Left lobe of liver (tissue), 2 donors: ENCODE measurements at regions not wholly inside any gene's neighbourhood (a gene's known extent, or its start where the extent isn't known, plus 50 kb on each side); places are given as distances from the start of the nearest gene placed in this dataset.
A peak's percentile ranks its signal among the peaks of the same experiment; 100 is the strongest.

Experiments
- ATAC-seq: fragments of 200-7000 bp; cut with Tn5 transposase; one replicate; pipeline ENCODE4 v1.9.1; 2020; ENCODE audit warnings: mild to moderate bottlenecking, moderate library complexity
- DNase-seq: peaks from one replicate; pipeline ENCODE4 v3.0.0-alpha.2; 2020; ENCODE audit warnings: low spot score
- donor health status: DM: no; HTN: no; CAD: no; lungs with moderate emphysema.
- donor health status: DM: no; HTN: yes; CAD: no.

DNA sequence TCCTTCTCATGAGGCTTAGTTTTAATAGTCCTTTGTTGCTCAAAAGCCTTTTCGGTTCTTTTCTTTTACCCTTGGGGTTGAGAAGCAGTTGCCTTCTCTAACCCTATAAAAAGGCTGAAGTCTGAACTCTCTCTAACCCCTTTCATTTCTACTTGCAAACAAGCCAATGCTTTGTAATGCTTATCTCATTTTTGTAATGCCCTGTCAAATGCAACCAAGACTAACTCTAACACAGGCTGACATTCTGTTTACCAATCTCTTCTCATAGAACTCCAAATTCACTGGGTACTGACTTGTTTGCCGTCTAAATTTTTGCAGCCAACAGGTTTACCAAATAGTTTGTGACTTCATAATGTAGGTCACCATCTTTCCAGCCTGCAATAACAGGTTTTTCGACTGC, 233.9 kb upstream of the SNX7 start:
- ATAC-seq (peak; percentile 12), DNase-seq (no peak)

DNA sequence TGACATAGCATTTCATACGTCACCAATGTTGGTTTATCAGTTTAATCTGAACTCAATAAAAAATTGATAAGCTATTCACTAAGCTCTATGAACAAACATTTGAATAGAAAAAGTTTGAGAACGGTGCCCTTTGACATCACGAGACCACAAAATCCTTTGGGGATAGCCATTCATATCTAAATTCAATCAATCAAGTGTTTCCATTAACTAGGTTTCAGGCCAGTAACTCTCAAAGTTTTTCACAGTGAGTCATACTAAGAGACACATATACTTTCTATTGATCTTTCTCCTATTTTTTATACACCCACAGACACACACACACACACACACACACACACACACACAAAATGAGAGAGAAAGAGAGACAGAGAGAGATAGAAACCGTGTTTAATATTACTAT, 235.4 kb upstream of the SNX7 start:
- DNase-seq (no peak), ATAC-seq (no peak)

DNA sequence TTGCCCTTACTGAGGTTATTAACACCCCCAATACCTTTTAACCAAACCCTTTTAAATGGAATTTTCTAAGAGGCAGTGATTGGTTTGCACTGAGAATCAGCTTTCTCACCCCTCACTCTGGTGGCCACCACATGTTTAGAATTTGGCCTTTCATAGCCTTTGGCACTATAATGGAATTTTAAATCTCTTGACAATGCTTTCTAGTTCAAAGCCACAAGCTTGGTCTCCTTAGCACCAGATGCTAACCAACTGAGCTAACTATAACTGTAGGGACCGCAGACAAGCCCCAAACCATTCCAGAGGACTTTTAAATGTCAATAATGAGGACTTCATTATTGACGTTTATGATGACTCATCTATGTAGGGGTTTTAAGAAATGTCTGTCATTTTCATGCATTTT, 238.7 kb upstream of the SNX7 start:
- ATAC-seq, result no peak
- no peak for DNase-seq

DNA sequence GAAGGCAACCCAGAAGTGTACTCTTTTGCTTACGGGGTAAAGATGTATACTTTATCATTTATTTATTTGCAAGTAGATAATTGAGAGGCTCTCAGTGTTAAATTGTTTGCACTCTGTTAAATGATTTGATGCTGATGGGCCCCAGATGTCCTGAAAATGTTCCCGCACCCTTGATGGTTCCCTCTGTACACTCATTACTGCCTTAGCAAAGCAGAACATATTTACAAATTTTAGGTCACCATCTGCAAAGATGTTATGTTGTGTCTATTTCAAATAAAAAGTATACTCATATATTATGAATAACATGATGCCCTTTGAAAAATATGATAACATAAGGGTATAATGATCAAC, 240.5 kb upstream of the SNX7 start:
- DNase-seq, result no peak
- ATAC-seq, result no peak

DNA sequence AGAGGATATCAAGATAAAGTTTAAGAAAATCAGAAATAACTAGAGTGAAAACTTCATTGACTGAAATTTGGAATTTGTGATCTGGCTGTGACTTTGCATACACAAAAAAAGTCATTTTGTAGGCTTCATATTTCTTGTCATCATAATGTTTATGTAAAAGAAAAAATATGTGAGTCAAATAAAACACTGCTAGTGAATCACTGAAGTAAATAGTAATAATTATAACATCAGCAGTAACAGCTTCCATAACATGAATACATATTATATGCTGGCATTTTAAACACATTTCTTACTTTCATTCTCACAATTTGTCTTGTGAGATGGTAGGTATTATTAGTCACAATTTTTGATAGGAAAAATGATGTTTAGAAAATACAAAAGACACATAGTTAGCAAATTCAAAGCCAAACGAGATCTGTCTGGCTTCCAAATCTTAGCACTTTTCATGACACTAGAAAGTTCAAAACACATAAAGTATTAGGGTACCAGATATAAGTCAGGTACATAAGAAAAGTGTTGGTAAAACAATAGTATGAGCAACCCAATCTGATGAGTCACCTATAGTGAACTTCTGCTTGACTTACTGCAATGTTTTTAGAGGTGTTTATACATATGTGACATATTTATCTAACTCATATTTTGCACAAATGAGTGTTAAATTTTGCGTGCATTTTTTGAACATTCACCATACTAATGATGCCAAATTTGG, 241.0 kb upstream of the SNX7 start:
- DNase-seq, result no peak

DNA sequence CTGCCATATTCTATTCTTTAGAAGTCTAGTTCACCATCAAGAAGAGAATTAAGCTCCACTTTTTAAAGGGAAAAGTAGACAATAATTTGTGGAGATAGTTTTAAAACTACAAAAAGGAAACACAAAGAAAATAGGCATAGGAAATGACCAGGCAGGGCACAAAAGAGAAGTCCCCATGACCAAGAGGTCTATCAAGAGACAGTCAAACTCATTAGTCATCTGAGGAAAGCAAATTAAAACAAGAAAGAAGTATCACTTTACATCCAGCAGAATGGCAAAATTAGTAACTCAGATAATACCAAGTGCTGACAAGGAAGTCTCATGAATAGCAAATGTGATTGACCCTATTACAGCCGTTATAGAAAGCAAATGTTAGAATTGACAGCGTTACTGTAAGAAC, 243.7 kb upstream of the SNX7 start:
- DNase-seq, result no peak
- no peak for ATAC-seq

More for the DNA sequence above, 241.0 kb upstream of the SNX7 start:
- ATAC-seq, result no peak

DNA sequence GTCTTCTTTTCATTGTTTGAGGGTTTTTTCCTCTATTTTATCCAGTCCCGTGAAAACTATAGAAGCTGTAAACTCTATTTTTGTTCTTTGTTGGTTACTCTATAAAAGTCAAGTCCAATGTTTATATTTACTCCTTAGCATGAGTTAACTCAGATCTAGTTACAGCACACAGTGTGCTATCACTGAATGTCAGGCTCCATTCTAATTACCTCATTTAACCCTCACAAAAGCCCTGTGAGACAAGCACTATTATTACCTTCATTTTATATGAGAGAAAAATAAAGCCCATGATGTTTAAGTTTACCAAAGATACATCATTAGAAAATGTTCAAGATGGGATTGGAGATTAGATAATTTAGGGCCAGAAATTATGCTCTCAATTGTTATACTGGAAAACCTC, 251.4 kb upstream of the SNX7 start:
- DNase-seq, result no peak
- ATAC-seq, result no peak

DNA sequence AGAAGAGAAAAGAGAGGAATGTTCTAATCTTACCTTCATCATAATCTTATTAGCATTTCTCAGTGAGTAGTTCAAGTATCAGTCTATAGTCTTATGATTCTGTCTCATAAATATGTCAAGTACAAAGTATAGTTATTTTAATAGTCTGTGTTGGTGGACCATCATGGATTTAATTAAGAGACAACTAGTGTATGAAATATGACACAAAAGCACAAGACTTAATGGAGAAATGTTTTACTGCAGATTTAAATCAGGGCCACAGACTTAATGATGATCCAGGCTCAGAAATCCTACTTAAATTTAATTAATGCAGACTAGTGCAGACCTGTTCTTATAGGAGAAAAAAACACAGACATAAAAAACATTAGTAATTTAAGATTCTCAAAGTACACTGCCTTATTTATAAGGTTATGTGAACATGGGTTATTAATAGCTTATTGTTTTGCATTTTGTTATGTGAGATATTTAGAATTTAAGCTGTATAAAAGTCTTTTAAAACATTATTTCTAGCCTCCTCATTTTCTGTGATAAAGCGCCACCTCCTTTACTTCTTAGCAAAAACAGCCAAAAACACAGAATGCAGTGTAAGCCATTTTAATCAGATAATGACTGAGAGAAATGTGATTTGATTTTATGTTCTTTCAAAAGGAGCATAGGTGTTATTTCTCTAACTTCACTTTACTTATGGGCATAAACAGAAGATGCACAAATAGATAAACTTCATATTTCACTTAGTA, 255.0 kb upstream of the SNX7 start:
- DNase-seq (no peak), ATAC-seq (no peak)

DNA sequence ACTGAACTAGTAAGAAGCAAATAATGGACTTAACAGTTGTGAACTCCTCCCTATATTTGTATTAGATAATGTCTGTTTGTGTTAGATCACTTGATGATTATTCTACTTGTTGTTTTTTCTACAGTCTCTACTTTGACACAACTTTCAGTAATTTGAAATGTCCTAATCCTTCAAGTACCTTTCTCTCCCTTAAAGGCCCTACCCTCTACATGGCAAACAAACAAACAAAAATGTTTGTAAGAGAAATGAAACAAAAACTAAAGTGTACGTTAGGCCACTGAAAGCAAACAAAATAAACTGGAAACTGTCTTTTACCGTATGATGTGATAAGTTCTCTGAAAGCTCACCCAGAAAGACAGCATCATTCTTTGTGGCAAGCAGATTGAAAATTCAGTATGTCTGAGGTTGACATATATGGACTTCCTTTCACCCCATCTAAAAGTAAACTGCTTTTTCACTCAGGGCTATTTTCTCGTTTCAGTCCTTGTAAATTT, 255.9 kb upstream of the SNX7 start:
- DNase-seq, result no peak
- ATAC-seq, result peak; percentile 17

DNA sequence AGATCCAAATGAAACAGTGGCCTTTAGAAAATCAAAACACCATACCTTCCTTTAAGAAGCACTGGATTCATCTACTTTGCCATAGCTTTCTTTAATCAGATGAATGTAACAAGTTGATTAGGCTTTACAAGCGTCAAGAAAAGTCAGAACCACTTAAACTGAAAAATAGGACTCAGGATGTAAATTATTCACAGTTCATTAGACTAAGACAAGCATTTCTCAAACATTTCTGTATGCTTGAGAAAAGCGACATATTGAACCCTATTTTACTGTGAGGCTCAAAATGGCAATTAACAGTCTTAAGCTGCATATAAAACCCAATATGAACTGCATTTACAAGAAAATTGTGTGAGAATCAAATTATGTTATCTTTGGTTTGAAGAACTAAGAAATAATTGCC, 256.7 kb upstream of the SNX7 start:
- DNase-seq (no peak), ATAC-seq (no peak)

DNA sequence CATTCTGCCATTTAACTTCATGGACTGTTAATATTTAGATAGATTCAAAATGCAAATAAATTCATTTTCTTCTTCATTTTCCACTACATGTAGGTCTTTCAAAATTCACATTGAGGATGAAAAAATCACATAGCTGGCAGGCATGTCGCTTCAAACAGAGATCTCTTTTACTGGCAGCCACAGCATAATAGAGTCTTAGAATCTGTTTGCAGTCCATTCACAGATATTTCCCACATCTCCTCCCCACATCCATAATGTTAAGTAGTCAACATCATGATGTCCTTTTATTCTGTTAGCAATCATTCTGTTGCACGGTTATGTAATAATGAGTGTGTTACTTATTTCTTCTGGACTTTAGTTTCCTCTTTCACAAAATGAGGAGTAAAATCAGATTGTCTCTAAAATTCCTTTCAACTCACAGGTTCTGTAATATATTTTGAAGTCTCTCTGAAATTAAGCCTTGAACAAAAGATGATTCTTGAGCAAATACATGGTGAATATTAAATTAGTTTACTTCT, 257.5 kb upstream of the SNX7 start:
- no peak for DNase-seq
- ATAC-seq, result no peak

DNA sequence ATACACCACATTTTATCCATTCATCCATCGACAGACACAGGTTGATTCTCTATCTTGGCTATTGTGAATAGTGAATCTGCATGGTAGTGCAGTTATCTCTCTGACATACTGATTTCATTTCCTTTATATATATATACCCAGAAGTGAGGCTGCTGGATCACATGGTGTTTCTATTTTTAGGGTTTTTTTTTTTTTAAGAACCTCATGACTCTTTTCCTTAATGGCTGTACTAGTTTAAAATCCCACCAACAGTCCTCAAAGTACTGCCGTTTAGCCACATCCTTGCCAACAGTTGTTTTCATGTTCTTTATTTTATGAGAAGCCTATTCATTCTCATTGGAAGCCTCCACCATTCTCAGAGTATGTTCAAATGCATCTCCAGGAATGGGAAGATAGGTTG, 258.7 kb upstream of the SNX7 start:
- no peak for ATAC-seq
- no peak for DNase-seq

DNA sequence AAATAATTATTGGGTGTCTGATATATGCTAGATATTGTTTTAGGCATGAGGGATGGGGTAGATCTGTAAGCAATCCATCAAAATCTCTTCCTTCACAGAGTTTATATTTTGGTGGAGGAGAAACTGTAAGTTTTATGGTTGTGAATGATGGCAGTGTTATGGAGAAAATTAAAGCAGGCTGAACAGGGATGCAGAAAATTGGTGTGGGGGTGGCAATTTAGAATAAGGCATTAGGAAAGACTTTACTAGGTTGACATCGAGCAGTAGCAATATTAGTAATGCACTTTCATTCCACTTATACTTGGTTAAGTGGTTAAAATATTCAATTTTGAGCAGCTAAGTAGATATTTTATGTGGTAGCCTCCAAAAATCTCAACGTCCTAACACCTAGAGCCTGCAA, 261.1 kb upstream of the SNX7 start:
- ATAC-seq, result no peak
- DNase-seq, result no peak

DNA sequence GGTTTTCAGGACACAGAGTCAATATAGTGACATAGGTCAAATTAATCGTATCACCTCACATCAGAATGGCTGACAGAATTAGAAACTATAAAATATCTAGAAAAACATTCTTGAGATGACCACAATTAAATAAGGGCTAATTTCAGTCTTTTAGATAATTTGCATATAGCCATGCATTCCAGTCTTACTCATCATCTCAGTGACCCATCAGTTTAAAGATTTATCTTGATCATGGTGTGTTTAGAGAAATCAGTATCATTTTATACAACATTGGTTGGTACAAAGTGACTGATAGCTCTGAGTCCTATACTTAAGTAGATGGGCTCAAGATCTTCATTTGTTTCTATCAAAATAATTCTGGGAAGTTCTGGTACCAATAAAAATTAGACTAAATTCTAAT, 262.3 kb upstream of the SNX7 start:
- DNase-seq (no peak), ATAC-seq (no peak)

DNA sequence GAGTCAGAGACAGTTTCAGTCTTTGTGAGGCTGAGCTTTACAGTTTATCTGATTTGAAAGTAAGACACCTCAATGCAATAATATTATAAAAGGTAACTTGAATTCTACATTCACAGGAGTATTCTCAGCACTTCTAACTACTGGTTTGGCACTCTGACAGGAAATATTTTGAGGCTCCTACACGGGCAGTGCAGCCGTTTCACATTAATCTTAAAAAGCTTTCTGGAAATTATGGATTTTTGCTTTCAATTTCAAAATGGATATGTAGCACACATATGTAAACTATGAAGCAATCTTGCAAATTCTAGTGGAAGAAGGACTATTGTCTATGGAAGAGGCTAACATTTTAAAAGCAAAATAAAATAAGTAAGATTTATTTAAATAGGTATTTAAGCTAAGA, 262.9 kb upstream of the SNX7 start:
- no peak for ATAC-seq
- DNase-seq, result no peak

DNA sequence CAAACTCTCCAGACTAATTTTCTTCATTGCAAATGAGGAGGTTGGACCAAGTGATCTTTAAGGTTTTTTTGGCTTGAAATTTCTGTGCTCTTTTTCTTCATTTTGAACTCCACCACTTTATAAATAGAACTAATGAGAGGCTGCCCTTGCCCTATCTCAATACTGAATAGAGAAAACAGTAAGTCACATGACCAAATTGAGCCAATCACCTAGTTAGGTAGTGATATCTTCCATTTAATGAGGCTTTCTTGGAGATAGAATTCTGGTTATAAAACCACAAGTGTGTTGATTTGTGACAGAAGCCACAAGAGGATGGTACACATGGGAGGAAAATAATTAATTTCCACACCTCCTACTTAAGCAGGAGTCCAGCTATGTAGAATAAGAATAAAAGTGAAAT, 263.4 kb upstream of the SNX7 start:
- DNase-seq (no peak), ATAC-seq (no peak)

DNA sequence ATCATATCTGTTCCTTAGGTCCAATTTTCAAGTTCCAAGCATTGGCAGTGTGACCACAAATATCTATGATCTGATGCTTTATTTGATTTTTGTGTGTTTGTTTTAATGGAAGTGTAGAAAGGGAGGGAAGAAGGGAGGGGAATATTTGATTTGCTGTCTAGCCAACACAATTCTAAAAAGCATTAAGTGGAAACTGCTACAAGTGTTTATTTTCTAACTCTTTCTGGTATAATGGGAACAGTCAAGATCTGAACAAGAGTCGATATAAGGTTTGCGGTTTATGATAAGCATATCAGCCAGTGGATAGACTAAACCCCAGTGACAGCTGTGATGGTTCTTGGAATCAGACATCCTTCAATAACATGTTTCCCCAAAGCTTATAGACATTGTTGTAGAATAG, 267.8 kb upstream of the SNX7 start:
- DNase-seq (no peak), ATAC-seq (no peak)

DNA sequence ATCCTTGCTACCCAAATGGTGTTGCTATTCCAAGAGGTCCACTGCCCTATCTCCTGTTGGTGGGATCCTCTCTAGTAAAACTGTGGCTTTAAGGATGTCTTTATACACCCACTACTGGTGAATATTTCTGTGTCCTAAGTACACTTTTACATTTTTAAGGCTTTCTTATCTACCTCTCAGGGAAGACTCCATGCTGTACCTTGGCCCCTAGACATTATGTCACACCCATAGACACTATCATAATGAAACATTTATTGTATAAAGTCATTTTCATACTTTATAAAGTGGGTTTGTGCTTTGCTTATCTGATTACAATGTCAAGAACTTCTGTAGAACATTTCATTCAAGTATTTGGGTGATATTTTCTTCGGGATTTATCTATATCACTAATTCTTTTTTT, 270.3 kb upstream of the SNX7 start:
- no peak for ATAC-seq
- DNase-seq, result no peak

DNA sequence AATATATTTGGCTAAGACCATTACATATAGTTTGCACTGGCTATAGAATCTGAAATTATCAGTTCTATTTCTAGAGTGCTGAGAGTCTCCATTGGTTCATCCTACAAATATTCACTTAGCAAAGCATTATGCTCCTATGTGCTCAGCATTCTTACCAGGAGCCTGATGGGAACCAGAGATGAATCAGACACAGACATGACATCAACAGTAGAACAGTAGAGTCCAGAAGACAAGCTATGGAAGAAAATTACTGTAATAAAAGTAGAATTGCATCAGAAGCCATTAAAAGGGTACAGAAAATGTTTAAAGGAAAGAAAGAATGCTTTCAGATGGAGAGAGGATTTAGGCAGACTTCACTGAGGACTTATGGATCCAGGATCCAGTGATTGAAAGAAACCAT, 271.7 kb upstream of the SNX7 start:
- no peak for ATAC-seq

DNA sequence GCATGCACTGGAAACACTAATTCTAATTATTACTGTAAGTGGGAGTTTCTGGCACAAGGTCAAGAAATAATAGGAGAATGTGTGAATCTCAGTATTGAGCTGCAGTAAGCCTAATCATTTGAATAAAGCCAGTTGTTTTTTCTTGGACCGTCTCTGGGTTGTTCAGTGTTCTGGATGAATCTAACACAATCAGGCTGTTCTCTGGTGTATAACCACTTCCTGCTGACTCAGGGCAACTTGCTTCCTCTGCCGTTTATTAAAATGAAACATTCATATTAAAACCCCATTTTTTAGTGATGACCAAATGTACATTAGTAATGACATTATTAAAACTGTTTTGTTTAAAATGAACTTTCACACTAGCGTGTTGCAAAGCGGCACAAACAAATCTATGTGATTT, 273.1 kb upstream of the SNX7 start:
- ATAC-seq (no peak), DNase-seq (no peak)

More for the DNA sequence above, 271.7 kb upstream of the SNX7 start:
- no peak for DNase-seq

DNA sequence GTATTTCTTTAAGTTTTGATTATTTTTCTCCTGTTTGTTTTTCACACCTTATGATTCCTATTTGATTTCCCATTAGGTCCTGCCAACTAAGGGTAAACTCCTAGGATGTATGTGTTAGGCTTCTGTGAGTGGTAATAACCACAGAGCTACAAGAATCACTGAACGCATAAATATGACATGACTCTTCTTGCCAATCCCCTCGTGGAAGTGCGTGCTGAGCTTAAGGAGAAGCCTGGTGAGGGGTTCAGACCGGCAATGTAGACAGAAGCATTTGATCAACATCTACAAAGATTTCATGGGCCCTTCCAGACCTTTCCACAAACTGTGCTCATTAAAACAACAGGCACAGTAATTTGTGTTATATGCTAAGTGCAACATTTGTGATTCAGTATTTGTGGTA, 273.8 kb upstream of the SNX7 start:
- ATAC-seq (no peak), DNase-seq (no peak)

DNA sequence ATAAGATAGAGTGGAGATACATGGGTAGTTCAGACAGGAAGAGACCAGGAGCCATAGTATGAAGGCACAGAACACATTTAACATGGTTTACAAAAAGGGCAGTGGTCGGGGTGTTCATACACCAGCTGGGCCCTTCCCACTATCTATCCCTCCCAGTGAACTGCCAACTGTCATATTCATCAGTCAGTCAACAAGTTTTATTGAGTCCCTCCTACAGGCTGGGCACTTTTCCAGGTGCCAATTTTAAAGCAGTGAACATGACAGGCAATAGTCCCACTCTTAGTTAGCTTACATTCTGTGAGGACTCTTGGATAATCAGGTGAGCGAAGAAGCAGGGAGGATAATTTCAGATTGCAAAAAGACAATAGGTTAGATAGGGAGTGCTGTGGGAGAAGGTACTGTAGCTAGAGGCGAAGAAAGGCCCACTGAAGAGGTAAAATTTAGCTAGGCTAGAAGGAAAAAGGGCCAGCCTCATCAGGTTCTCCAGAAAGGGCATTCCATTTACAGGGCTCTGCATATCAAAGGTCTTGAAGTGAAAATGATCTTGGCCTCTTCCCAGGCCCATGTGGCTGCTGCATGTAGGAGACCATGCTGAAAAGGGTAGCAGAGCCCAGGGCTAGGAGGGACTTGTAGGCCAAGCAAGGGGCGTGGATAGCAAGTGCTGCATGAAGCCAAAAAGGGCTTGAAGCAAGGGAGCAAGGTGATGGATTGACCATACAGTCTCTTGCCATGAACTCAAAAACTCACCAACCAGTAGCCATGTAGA, 274.7 kb upstream of the SNX7 start:
- ATAC-seq, result no peak
- no peak for DNase-seq
